ENCODE measurements at regions not wholly inside any gene's neighbourhood (a gene's known extent, or its start where the extent isn't known, plus 50 kb on each side); places are given as distances from the start of the nearest gene placed in this dataset.

DNA sequence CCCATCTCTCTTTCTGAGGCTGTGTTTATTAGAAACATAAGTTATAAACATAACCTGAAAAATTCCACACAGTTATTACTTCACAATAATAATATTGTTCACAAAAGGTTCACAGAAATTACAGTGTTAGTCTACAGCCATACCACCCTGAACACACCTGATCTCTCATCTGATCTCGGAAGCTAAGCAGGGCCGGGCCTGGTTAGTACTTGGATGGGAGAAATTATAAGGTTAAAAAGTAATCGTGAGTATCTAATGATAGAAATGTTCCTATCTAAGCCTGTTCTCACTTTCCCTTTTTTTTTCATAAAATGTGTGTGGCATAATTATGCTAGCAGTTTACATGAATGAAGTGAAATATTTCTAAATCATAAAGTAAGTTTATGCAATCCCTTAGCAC lies 647.8 kb downstream of the TBC1D32 start:
- TF ChIP-seq CTCF (IDR thresholded peaks at IDR 0.05; ENCODE audit: unreplicated experiment in 3 of 3): no peak
- no peaks in the 10 kb centered on the region for H3K9me3 Mint-ChIP-seq
- H3K27ac Mint-ChIP-seq: no peak overlapping the region
- H3K36me3 Mint-ChIP-seq (ENCODE audit: low read depth): no peaks in the 10 kb centered on the region
- H3K4me1 Mint-ChIP-seq: no peaks in the 10 kb centered on the region
- H3K27me3 Mint-ChIP-seq (ENCODE audit: low read depth): no peaks in the 10 kb centered on the region
- no peak overlapping the region for H3K4me3 Mint-ChIP-seq

GRCh38 chr6:120682145-120682544 lies 652.1 kb downstream of the TBC1D32 start:
- H3K4me1 Mint-ChIP-seq: no peaks in the 10 kb centered on the region
- no peaks in the 10 kb centered on the region for H3K9me3 Mint-ChIP-seq
- H3K4me3 Mint-ChIP-seq: no peak overlapping the region
- H3K27ac Mint-ChIP-seq: no peak overlapping the region
- no peaks in the 10 kb centered on the region for H3K36me3 Mint-ChIP-seq (ENCODE audit: low read depth)
- H3K27me3 Mint-ChIP-seq (ENCODE audit: low read depth): no peaks in the 10 kb centered on the region
- no peak for TF ChIP-seq CTCF (IDR thresholded peaks at IDR 0.05; ENCODE audit: unreplicated experiment in 3 of 3)

DNA sequence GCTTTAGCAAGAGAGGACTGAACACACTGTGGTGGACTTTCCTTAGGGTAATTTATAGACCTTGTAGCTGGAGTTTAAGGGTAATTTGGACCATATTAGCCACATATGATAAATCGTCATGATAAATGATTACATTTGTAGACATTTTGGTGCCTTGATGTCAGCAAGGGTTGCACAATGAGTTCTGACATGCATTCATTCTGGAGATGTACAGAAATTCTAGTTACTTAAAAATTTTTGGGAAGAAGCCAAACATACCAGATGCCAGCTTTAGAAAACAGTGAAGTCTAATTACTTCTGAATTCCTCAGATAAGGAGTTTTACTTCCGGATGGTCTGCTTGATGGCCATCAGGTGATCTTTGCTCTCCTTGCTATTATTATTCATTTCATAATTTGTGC lies 653.1 kb downstream of the TBC1D32 start:
- H3K4me3 Mint-ChIP-seq: no peak overlapping the region
- H3K27me3 Mint-ChIP-seq (ENCODE audit: low read depth): no peaks in the 10 kb centered on the region
- peak overlapping the region in 1 of 3 experiments; percentile 25 for H3K27ac Mint-ChIP-seq
- H3K36me3 Mint-ChIP-seq (ENCODE audit: low read depth): no peaks in the 10 kb centered on the region
- no peak for TF ChIP-seq CTCF (IDR thresholded peaks at IDR 0.05; ENCODE audit: unreplicated experiment in 3 of 3)
- H3K4me1 Mint-ChIP-seq: no peaks in the 10 kb centered on the region
- no peaks in the 10 kb centered on the region for H3K9me3 Mint-ChIP-seq

- Mint-ChIP-seq H3K27ac (no peak overlapping the region), H3K27me3 (ENCODE audit: low read depth) (no peaks in the 10 kb centered on the region)
- no peak for TF ChIP-seq CTCF (IDR thresholded peaks at IDR 0.05; ENCODE audit: unreplicated experiment in 3 of 3)
These were observed 658.4 kb downstream of the TBC1D32 start for GRCh38 chr6:120675886-120676285.

GRCh38 chr6:120671519-120671918 lies 662.8 kb downstream of the TBC1D32 start:
- Mint-ChIP-seq H3K4me3 (no peak overlapping the region), H3K9me3 (peaks cover 19% of the 10 kb centered on the region), H3K27ac (no peak overlapping the region), H3K4me1 (no peaks in the 10 kb centered on the region), H3K27me3 (ENCODE audit: low read depth) (no peaks in the 10 kb centered on the region), H3K36me3 (ENCODE audit: low read depth) (no peaks in the 10 kb centered on the region)
- TF ChIP-seq CTCF (IDR thresholded peaks at IDR 0.05; ENCODE audit: unreplicated experiment in 3 of 3): peak in 1 of 3 experiments; percentile 11

More at GRCh38 chr6:120675886-120676285, 658.4 kb downstream of the TBC1D32 start:
- no peaks in the 10 kb centered on the region for H3K9me3 Mint-ChIP-seq
- no peaks in the 10 kb centered on the region for H3K36me3 Mint-ChIP-seq (ENCODE audit: low read depth)
- no peak overlapping the region for H3K4me3 Mint-ChIP-seq
- no peaks in the 10 kb centered on the region for H3K4me1 Mint-ChIP-seq

GRCh38 chr6:120652506-120652905 lies 681.8 kb downstream of the TBC1D32 start:
- no peak overlapping the region for H3K27ac Mint-ChIP-seq
- TF ChIP-seq CTCF (IDR thresholded peaks at IDR 0.05; ENCODE audit: unreplicated experiment in 3 of 3): no peak
- no peaks in the 10 kb centered on the region for H3K36me3 Mint-ChIP-seq (ENCODE audit: low read depth)
- H3K4me1 Mint-ChIP-seq: no peaks in the 10 kb centered on the region
- H3K9me3 Mint-ChIP-seq: no peaks in the 10 kb centered on the region
- no peaks in the 10 kb centered on the region for H3K27me3 Mint-ChIP-seq (ENCODE audit: low read depth)
- no peak overlapping the region for H3K4me3 Mint-ChIP-seq
